ENCODE measurements at regions not wholly inside any gene's neighbourhood (a gene's known extent, or its start where the extent isn't known, plus 50 kb on each side); places are given as distances from the start of the nearest gene placed in this dataset.

- CTCF ChIA-PET = no interaction called here
- POLR2A ChIA-PET (ENCODE audit: low non-redundant PET) = no interaction called here
- H3K27ac ChIP-seq = no peak overlapping the region
- TF ChIP-seq, protein P1, sequence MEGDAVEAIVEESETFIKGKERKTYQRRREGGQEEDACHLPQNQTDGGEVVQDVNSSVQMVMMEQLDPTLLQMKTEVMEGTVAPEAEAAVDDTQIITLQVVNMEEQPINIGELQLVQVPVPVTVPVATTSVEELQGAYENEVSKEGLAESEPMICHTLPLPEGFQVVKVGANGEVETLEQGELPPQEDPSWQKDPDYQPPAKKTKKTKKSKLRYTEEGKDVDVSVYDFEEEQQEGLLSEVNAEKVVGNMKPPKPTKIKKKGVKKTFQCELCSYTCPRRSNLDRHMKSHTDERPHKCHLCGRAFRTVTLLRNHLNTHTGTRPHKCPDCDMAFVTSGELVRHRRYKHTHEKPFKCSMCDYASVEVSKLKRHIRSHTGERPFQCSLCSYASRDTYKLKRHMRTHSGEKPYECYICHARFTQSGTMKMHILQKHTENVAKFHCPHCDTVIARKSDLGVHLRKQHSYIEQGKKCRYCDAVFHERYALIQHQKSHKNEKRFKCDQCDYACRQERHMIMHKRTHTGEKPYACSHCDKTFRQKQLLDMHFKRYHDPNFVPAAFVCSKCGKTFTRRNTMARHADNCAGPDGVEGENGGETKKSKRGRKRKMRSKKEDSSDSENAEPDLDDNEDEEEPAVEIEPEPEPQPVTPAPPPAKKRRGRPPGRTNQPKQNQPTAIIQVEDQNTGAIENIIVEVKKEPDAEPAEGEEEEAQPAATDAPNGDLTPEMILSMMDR (conservative IDR thresholded peaks at IDR 0.05; ENCODE audit: low read depth) = no peak
- DNase-seq (ENCODE audit: low spot score) = no peak
These were observed 207.1 kb downstream of the ICE1 start for GRCh38 chr5:5629607-5629978.

DNA sequence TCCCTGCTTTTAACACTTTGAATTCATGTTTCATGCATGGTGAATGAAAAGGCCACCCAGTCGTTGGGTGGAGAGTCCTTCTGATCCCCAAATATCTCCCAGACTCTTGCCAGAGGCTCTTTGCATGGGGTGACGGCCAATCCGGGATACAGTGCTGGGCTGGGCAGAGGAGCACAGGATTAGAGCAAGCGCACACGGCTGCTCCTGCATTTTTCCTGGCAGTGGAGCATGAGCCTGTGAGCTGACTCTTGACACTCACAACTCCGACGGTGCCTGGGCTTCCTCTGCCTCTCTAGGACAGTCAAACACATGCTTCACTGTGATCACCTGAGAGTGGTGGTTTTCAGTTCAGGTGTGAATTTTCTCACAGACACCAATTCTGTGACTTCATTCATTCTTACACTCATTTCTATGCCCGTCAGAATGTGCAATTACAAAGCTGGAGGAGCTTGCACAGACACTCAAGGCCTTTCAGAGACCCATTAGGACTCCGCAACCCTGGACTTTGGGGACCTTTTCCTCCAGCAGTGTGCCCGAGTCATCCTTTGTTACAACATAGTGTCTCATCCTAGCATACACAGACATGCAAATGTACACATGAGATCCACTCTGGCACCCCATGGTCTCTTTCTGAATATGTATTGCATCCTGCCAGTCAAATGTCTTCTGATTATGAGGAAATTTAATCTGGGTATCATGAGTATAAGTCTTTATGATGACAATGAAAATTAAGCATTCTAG lies 206.6 kb downstream of the ICE1 start:
- no peak for DNase-seq (ENCODE audit: low spot score)
- no peak overlapping the region for H3K27ac ChIP-seq
- ChIA-PET CTCF (no interaction called here), POLR2A (ENCODE audit: low non-redundant PET) (no interaction called here)
- TF ChIP-seq, protein P1 (conservative IDR thresholded peaks at IDR 0.05; ENCODE audit: low read depth) = no peak

- CTCF ChIA-PET = interaction anchor here (0.6 kb wide), 1 partner anchor 859 kb away, joined by 4 read pairs; no protein-coding TSS in a partner anchor
- no peak overlapping the region for H3K27ac ChIP-seq
- TF ChIP-seq, protein P1 (conservative IDR thresholded peaks at IDR 0.05; ENCODE audit: low read depth) = no peak
- DNase-seq (ENCODE audit: low spot score) = no peak
- POLR2A ChIA-PET (ENCODE audit: low non-redundant PET) = no interaction called here
These were observed 203.9 kb downstream of the ICE1 start for GRCh38 chr5:5626412-5626811.

GRCh38 chr5:5625491-5625890 lies 203.0 kb downstream of the ICE1 start:
- no peak for DNase-seq (ENCODE audit: low spot score)
- ChIA-PET CTCF (interaction anchor here (0.6 kb wide), 1 partner anchor 820 kb away, joined by 3 read pairs; no protein-coding TSS in a partner anchor), POLR2A (ENCODE audit: low non-redundant PET) (no interaction called here)
- TF ChIP-seq, protein P1 (conservative IDR thresholded peaks at IDR 0.05; ENCODE audit: low read depth) = no peak
- H3K27ac ChIP-seq = no peak overlapping the region

DNA sequence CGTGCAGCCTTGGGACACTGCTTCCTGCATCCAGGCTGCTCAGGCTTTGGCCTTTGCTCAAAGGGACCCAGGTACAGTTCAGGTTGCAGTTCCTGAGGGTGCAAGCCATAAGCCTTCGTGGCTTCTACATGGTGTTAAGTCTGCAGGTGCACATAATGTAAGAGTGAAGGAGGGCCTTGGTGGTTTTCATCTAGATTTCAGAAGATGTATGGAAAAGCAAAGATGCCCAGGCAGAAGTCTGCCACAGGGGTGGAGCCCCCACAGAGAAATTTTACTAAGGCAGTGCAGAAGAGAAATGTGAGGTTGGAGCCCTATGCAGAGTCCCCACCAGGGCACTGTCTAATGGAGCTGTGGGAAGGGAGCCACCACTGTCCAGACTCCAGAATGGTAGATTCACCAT lies 200.9 kb downstream of the ICE1 start:
- ChIA-PET CTCF (no interaction called here), POLR2A (ENCODE audit: low non-redundant PET) (no interaction called here)
- no peak overlapping the region for H3K27ac ChIP-seq
- TF ChIP-seq, protein P1 (conservative IDR thresholded peaks at IDR 0.05; ENCODE audit: low read depth) = no peak
- no peak for DNase-seq (ENCODE audit: low spot score)

DNA sequence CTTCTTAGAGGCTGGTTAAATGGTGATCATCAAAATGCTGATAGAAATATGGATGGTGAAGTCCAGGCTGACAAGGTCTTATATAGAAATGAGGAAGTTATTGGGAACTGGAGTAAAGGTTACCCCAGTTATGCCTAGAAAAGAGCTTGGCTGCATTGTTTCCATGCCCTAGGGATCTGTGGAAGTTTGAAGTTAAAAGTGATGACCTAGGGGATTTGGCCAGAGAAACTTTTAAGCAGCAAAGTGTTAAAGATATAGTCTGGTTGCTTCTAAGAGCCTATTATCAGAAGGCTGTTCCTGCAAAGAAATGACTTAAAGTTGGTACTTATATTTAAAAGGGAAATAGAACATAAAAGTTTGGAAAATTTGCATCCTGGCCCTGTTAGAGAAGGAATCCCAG lies 200.3 kb downstream of the ICE1 start:
- CTCF ChIA-PET = no interaction called here

More for the DNA sequence above, 200.3 kb downstream of the ICE1 start:
- no peak overlapping the region for H3K27ac ChIP-seq
- TF ChIP-seq, protein P1 (conservative IDR thresholded peaks at IDR 0.05; ENCODE audit: low read depth) = no peak
- POLR2A ChIA-PET (ENCODE audit: low non-redundant PET) = no interaction called here
- DNase-seq (ENCODE audit: low spot score) = no peak
